GM23338 (cell line): ENCODE measurements at regions not wholly inside any gene's neighbourhood (a gene's known extent, or its start where the extent isn't known, plus 50 kb on each side); places are given as distances from the start of the nearest gene placed in this dataset.
"Not testable (repeated sequence)": the region's sequence is repeated elsewhere in the genome, so short reads cannot be mapped to it uniquely, and the experiment has no call there.

ENCODE experiments used
- ATAC-seq: fragments of 200-7000 bp; cut with Tn5 transposase; 3 replicates; pipeline ENCODE4 v1.9.1; 2020
- DNase-seq: peaks from one replicate; pipeline ENCODE4 v3.0.0-alpha.2; 2015; ENCODE audit warnings: low spot score
- H2AFZ ChIP-seq: fragments of 200-600 bp; sonication (generic); 2 replicates; pipeline ENCODE4 v1.8.0; 2016; ENCODE audit warnings: antibody characterized with exemption, mild to moderate bottlenecking, moderate library complexity
- H3F3A ChIP-seq: fragments of 200-600 bp; sonication (generic); replicated peaks from 2 replicates; pipeline ENCODE4 v1.8.0; 2017; ENCODE audit warnings: antibody characterized with exemption, mixed run types, low read depth
- H3K27ac ChIP-seq: fragments of 200-600 bp; sonication (generic); 2 replicates; pipeline ENCODE4 v1.6.1; 2016; ENCODE audit warnings: low read depth
- H3K27me3 ChIP-seq: fragments of 200-600 bp; sonication (generic); 2 replicates; pipeline ENCODE4 v1.8.0; 2016; ENCODE audit warnings: mild to moderate bottlenecking, mixed run types, moderate library complexity; ENCODE audit not compliant: insufficient read depth
- H3K36me3 ChIP-seq: fragments of 200-600 bp; sonication (generic); 2 replicates; pipeline ENCODE4 v1.8.0; 2016; ENCODE audit warnings: mild to moderate bottlenecking; ENCODE audit not compliant: insufficient read depth
- H3K4me1 ChIP-seq: fragments of 200-600 bp; sonication (generic); 2 replicates; pipeline ENCODE4 v1.8.0; 2016; ENCODE audit warnings: mild to moderate bottlenecking, moderate library complexity; ENCODE audit not compliant: insufficient read depth
- H3K4me2 ChIP-seq: fragments of 200-600 bp; sonication (generic); 2 replicates; pipeline ENCODE4 v1.7.1; 2017; ENCODE audit warnings: mixed run types
- H3K4me3 ChIP-seq: fragments of 200-600 bp; sonication (generic); 2 replicates; pipeline ENCODE4 v1.6.1; 2016; ENCODE audit warnings: mixed run types
- H3K79me2 ChIP-seq: fragments of 200-600 bp; sonication (generic); replicated peaks from 2 replicates; pipeline ENCODE4 v1.8.0; 2017; ENCODE audit warnings: mild to moderate bottlenecking; ENCODE audit not compliant: insufficient read depth
- H3K9me2 ChIP-seq: fragments of 200-600 bp; sonication (generic); 2 replicates; pipeline ENCODE4 v1.8.0; 2017; ENCODE audit not compliant: insufficient read depth
- H4K20me1 ChIP-seq: fragments of 200-600 bp; sonication (generic); replicated peaks from 2 replicates; pipeline ENCODE4 v1.8.0; 2017; ENCODE audit warnings: mild to moderate bottlenecking; ENCODE audit not compliant: insufficient read depth
- H3K27ac Mint-ChIP-seq: 2 replicates; pipeline ENCODE4 v1.8.0; 2020; ENCODE audit warnings: inconsistent platforms, mild to moderate bottlenecking, moderate library complexity, mixed read lengths
- H3K27me3 Mint-ChIP-seq: 3 replicates; pipeline ENCODE4 v1.8.0; 2022; ENCODE audit warnings: low read depth, mild to moderate bottlenecking, moderate library complexity, mixed read lengths, inconsistent platforms; ENCODE audit not compliant: insufficient read depth, poor library complexity
- H3K36me3 Mint-ChIP-seq: 3 replicates; pipeline ENCODE4 v1.8.0; 2021; ENCODE audit warnings: low read depth, mild to moderate bottlenecking, inconsistent platforms, moderate library complexity, mixed read lengths
- H3K4me1 Mint-ChIP-seq: 3 replicates; pipeline ENCODE4 v1.8.0; 2020; ENCODE audit warnings: mild to moderate bottlenecking, inconsistent platforms, mixed read lengths
- H3K4me3 Mint-ChIP-seq: 3 replicates; pipeline ENCODE4 v1.8.0; 2021; ENCODE audit warnings: moderate library complexity, mild to moderate bottlenecking, inconsistent platforms, mixed read lengths
- H3K9me3 Mint-ChIP-seq: 3 replicates; pipeline ENCODE4 v1.8.0; 2020; ENCODE audit warnings: moderate library complexity, mild to moderate bottlenecking, inconsistent platforms, mixed read lengths
- CTCF ChIP-seq, 2 experiments: fragments of 200-600 bp in 1 of 2; sonication (generic) in 1 of 2; conservative IDR thresholded peaks; 2 replicates each; pipeline versions ENCODE4 v1.5.1 to v1.6.1; 2016 to 2017; ENCODE audit warnings: antibody characterized with exemption in 2 of 2, low read depth in 2 of 2, mild to moderate bottlenecking in 2 of 2, moderate library complexity in 1 of 2
- EZH2 ChIP-seq: fragments of 200-600 bp; sonication (generic); IDR thresholded peaks from one replicate; pipeline ENCODE4 v1.8.0; 2017; ENCODE audit warnings: antibody characterized with exemption, mild to moderate bottlenecking, low read depth; ENCODE audit not compliant: unreplicated experiment
- EZH2phosphoT487 ChIP-seq: fragments of 200-600 bp; sonication (generic); IDR thresholded peaks from one replicate; pipeline ENCODE4 v1.8.1; 2018; ENCODE audit warnings: antibody characterized with exemption; ENCODE audit not compliant: unreplicated experiment
- JUNB ChIP-seq: IDR thresholded peaks from one replicate; pipeline ENCODE4 v1.6.1; 2016; ENCODE audit warnings: antibody characterized with exemption; ENCODE audit not compliant: unreplicated experiment
- ZNF331 ChIP-seq: fragments of 250-450 bp; sonication (Bioruptor Pico); IDR thresholded peaks from 2 replicates; pipeline ENCODE4 v1.5.0; 2020; ENCODE audit warnings: low read depth, mild to moderate bottlenecking, moderate library complexity
- ZNF462 ChIP-seq: fragments of 250-450 bp; sonication (Bioruptor Pico); IDR thresholded peaks from 2 replicates; pipeline ENCODE4 v1.5.0; 2020; ENCODE audit warnings: mild to moderate bottlenecking, moderate library complexity

- TF ChIP-seq EZH2phosphoT487 = no peak
Measured at GRCh38 chr2:150256736-150257135, 230.7 kb downstream of the RND3 start (continued).

DNA sequence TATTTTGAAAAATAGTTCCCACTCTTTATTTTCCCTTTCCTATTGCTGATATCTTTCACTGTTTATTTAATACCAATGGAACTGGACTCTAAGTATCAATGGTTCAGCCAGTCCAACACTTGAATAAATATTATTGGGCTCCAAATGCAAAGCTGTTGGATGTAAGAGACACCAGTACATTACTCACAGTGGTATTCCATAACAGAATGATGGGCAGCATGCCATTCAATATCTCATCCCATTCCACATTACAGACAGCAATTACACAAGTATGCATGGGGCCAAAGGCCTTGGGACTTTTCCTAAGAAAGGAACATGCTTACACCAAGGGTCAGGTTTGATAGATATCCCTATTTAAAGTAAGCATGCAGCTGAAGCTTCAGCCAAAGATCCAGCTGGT is 231.9 kb downstream of the RND3 start:
- no peak for TF ChIP-seq EZH2
- no peak for TF ChIP-seq JUNB
- no peaks in the 10 kb centered on the region for H4K20me1 ChIP-seq
- no peaks in the 10 kb centered on the region for H3K27me3 Mint-ChIP-seq
- H3K27ac Mint-ChIP-seq = no peak overlapping the region
- H3K4me2 ChIP-seq = no peak overlapping the region
- no peaks in the 10 kb centered on the region for H3K27me3 ChIP-seq
- no peak overlapping the region for H3K27ac ChIP-seq
- H3K4me1 Mint-ChIP-seq = peaks cover 7% of the 10 kb centered on the region; the same call in 1 of the 3 replicates
- H3K4me1 ChIP-seq = 0 out of 2 replicates have a peak, but pooled peaks cover 4% of the 10 kb centered on the region
- DNase-seq (no peak), ATAC-seq (no peak)
- H3K4me3 ChIP-seq = no peak overlapping the region
- H2AFZ ChIP-seq = no peak overlapping the region
- H3K9me3 Mint-ChIP-seq = no peaks in the 10 kb centered on the region
- no peaks in the 10 kb centered on the region for H3K79me2 ChIP-seq
- no peak overlapping the region for H3K4me3 Mint-ChIP-seq
- no peaks in the 10 kb centered on the region for H3F3A ChIP-seq
- no peaks in the 10 kb centered on the region for H3K36me3 Mint-ChIP-seq
- H3K9me2 ChIP-seq = peaks cover under 1% of the 10 kb centered on the region; the same call in 1 of the 2 replicates
- no peaks in the 10 kb centered on the region for H3K36me3 ChIP-seq

DNA sequence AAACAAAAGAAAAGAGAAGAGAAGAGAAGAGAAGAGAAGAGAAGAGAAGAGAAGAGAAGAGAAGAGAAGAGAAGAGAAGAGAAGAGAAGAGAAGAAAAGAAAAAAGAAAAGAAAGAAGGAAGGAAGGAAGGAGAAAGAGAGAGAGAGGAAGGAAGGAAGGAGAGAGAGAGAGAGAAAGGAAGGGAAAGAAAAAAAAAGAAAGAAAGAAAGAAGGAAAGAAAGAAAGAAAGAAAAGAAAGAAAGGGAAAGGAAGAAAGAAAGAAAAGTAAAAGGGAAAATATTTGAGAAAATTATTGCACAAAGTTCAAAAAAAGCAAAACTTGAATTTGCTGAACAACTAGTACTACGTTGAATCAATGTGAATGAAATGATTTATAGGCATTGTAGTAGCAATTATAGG is 237.7 kb downstream of the RND3 start:
- H3K9me3 Mint-ChIP-seq, H3K27me3 ChIP-seq, H3K4me3 ChIP-seq, H3K27me3 Mint-ChIP-seq, H3K4me1 ChIP-seq, H3K4me3 Mint-ChIP-seq, H3K36me3 Mint-ChIP-seq, H3K27ac Mint-ChIP-seq, DNase-seq, ATAC-seq, H3K36me3 ChIP-seq, H2AFZ ChIP-seq, H3K4me1 Mint-ChIP-seq, H3K4me2 ChIP-seq, H3K27ac ChIP-seq, H3K9me2 ChIP-seq, H3F3A ChIP-seq, H4K20me1 ChIP-seq, H3K79me2 ChIP-seq: not testable (repeated sequence)

- no peak for TF ChIP-seq EZH2
- TF ChIP-seq ZNF331 (CRISPR knock-in tag) = no peak
- no peak for TF ChIP-seq ZNF462 (CRISPR knock-in tag)
- TF ChIP-seq CTCF (conservative IDR thresholded peaks at IDR 0.05; ENCODE audit: low read depth in 2 of 2) = no peak
- no peak for TF ChIP-seq EZH2phosphoT487
- H3F3A ChIP-seq = no peaks in the 10 kb centered on the region
- H3K27ac Mint-ChIP-seq = no peak overlapping the region
Measured at GRCh38 chr2:150247481-150247880, 240.0 kb downstream of the RND3 start.

More at GRCh38 chr2:150247481-150247880, 240.0 kb downstream of the RND3 start:
- Histone ChIP-seq H3K36me3 (no peaks in the 10 kb centered on the region), H3K4me3 (no peak overlapping the region), H3K27ac (no peak overlapping the region), H3K4me2 (no peak overlapping the region), H2AFZ (no peak overlapping the region), H3K27me3 (no peaks in the 10 kb centered on the region), H3K4me1 (no peaks in the 10 kb centered on the region), H3K9me2 (no peaks in the 10 kb centered on the region), H3K79me2 (no peaks in the 10 kb centered on the region), H4K20me1 (no peaks in the 10 kb centered on the region)
- H3K4me3 Mint-ChIP-seq = no peak overlapping the region
- DNase-seq (no peak), ATAC-seq (no peak)
- H3K27me3 Mint-ChIP-seq = no peaks in the 10 kb centered on the region
- no peaks in the 10 kb centered on the region; the same call in 2 of the 3 replicates for H3K9me3 Mint-ChIP-seq
- H3K4me1 Mint-ChIP-seq = no peaks in the 10 kb centered on the region
- H3K36me3 Mint-ChIP-seq = peaks cover 3% of the 10 kb centered on the region; the same call in 2 of the 3 replicates
